ENCODE measurements at regions not wholly inside any gene's neighbourhood (a gene's known extent, or its start where the extent isn't known, plus 50 kb on each side); places are given as distances from the start of the nearest gene placed in this dataset.
"Not testable (repeated sequence)": the region's sequence is repeated elsewhere in the genome, so short reads cannot be mapped to it uniquely, and the experiment has no call there.

DNA sequence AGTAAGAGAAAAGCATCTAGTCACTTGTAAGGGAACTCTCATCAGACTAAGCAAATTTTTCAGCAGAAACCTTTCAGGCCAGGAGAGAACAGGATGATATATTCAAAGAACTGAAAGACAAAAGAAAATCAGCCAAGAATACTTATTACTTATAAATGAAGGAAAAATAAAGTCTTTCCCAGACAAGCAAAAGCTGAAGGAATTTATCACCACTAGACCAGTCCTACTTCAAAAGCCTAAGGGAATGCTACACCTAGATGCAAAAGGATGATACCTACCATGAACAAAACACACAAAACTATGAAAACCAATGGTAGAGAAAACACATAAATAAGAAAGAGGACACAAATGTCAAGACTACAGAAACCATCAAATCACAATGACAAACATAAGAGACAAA lies 126.6 kb upstream of the ABCB5 start:
- no peak overlapping the region for H3K18ac ChIP-seq (ENCODE audit: low read length)
- no peak overlapping the region for H2BK5ac ChIP-seq (ENCODE audit: low read depth, low read length, poor library complexity)
- H3K4me2 ChIP-seq (ENCODE audit: low read length): no peak overlapping the region
- no peak overlapping the region for H2BK12ac ChIP-seq (ENCODE audit: low read length)
- no peak overlapping the region for H3K27ac ChIP-seq (ENCODE audit: low read depth, low read length)
- H3K79me1 ChIP-seq (ENCODE audit: low read length): no peaks in the 10 kb centered on the region
- H4K91ac ChIP-seq (ENCODE audit: low read depth, low read length): no peak overlapping the region
- no peak overlapping the region for H2AK5ac ChIP-seq (ENCODE audit: low read length)
- no peaks in the 10 kb centered on the region for H3K79me2 ChIP-seq (ENCODE audit: control insufficient read depth, insufficient read depth, low read length, poor library complexity)
- H3K23ac ChIP-seq (ENCODE audit: low read length): no peak overlapping the region
- H3K9me3 ChIP-seq (ENCODE audit: insufficient read depth, low read depth, low read length): peaks cover 8% of the 10 kb centered on the region
- no peak overlapping the region for H4K12ac ChIP-seq (ENCODE audit: low read depth, low read length)
- no peak for DNase-seq
- H3K27me3 ChIP-seq (ENCODE audit: insufficient read depth, low read length): no peaks in the 10 kb centered on the region
- no peak overlapping the region for H4K8ac ChIP-seq (ENCODE audit: low read depth, low read length)
- no peak overlapping the region for H3K9ac ChIP-seq (ENCODE audit: low read length)
- no peak overlapping the region for H2AFZ ChIP-seq (ENCODE audit: insufficient read depth, low read length, poor library complexity)
- H3K4me1 ChIP-seq (ENCODE audit: control insufficient read depth in 1 of 2, insufficient read depth in 2 of 2, low read length in 2 of 2): no peaks in the 10 kb centered on the region
- no peak overlapping the region for H3K4ac ChIP-seq (ENCODE audit: low read depth, low read length)
- H3K14ac ChIP-seq (ENCODE audit: low read length): no peak overlapping the region
- H2BK120ac ChIP-seq (ENCODE audit: insufficient read depth, low read length, poor library complexity): no peak overlapping the region
- no peaks in the 10 kb centered on the region for H3K36me3 ChIP-seq (ENCODE audit: control insufficient read depth in 1 of 2, insufficient read depth in 2 of 2, low read length in 2 of 2)
- H3K4me3 ChIP-seq (ENCODE audit: low read depth, low read length): no peak overlapping the region

DNA sequence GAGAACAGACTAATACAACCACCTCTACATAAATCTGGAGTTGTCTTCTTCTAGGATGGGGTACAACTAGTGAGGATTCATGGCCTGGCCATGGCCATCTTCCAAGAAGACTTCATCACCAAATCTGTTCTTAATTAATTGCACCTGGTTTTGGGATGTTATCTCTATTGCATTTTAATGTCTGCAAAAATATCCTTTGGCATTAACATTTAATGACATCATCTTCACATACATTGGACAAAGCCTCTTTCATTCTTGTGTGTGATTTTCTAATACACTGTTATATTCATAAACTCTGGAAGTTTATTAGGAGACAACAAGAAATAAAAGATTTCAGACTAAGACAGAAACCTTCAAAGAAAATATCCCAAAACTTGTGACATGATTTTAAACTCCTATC lies 124.2 kb upstream of the ABCB5 start:
- Histone ChIP-seq H3K23ac (ENCODE audit: low read length) (no peak overlapping the region), H3K36me3 (ENCODE audit: control insufficient read depth in 1 of 2, insufficient read depth in 2 of 2, low read length in 2 of 2) (no peaks in the 10 kb centered on the region), H2BK120ac (ENCODE audit: insufficient read depth, low read length, poor library complexity) (no peak overlapping the region), H3K79me2 (ENCODE audit: control insufficient read depth, insufficient read depth, low read length, poor library complexity) (no peaks in the 10 kb centered on the region), H3K18ac (ENCODE audit: low read length) (no peak overlapping the region), H3K9me3 (ENCODE audit: insufficient read depth, low read depth, low read length) (peaks cover 14% of the 10 kb centered on the region), H3K27ac (ENCODE audit: low read depth, low read length) (no peak overlapping the region), H3K4me3 (ENCODE audit: low read depth, low read length) (no peak overlapping the region), H2BK12ac (ENCODE audit: low read length) (no peak overlapping the region), H3K9ac (ENCODE audit: low read length) (no peak overlapping the region), H4K91ac (ENCODE audit: low read depth, low read length) (no peak overlapping the region), H3K14ac (ENCODE audit: low read length) (no peak overlapping the region), H3K4me2 (ENCODE audit: low read length) (no peak overlapping the region), H3K79me1 (ENCODE audit: low read length) (no peaks in the 10 kb centered on the region), H4K12ac (ENCODE audit: low read depth, low read length) (no peak overlapping the region), H3K27me3 (ENCODE audit: insufficient read depth, low read length) (no peaks in the 10 kb centered on the region), H2AFZ (ENCODE audit: insufficient read depth, low read length, poor library complexity) (no peak overlapping the region), H3K4ac (ENCODE audit: low read depth, low read length) (no peak overlapping the region), H4K8ac (ENCODE audit: low read depth, low read length) (no peak overlapping the region), H2BK5ac (ENCODE audit: low read depth, low read length, poor library complexity) (no peak overlapping the region), H2AK5ac (ENCODE audit: low read length) (no peak overlapping the region), H3K4me1 (ENCODE audit: control insufficient read depth in 1 of 2, insufficient read depth in 2 of 2, low read length in 2 of 2) (no peaks in the 10 kb centered on the region)
- DNase-seq: no peak

DNA sequence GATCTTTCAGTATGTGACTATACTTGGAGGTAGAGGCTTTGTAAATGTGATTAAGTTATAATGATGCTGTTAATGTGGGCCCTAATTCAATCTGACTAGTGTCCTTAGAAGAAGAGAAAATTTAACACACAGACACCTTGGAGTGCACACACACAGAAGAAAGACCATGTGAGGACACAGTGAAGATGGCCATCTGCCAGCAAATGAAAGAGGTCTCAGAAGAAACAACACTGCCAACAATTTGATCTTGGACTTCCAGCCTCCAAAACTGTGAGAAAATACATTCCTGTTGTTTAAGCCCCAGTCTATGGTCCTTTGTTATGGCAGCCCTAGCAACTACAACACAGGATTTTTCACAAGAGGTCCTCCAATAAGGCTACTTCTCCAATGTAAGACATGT lies 120.9 kb upstream of the ABCB5 start:
- no peak overlapping the region for H3K4me2 ChIP-seq (ENCODE audit: low read length)
- no peak overlapping the region for H2BK120ac ChIP-seq (ENCODE audit: insufficient read depth, low read length, poor library complexity)
- H3K27ac ChIP-seq (ENCODE audit: low read depth, low read length): no peak overlapping the region
- H3K9ac ChIP-seq (ENCODE audit: low read length): no peak overlapping the region
- no peak overlapping the region for H3K18ac ChIP-seq (ENCODE audit: low read length)
- H3K36me3 ChIP-seq (ENCODE audit: control insufficient read depth in 1 of 2, insufficient read depth in 2 of 2, low read length in 2 of 2): no peaks in the 10 kb centered on the region
- H2BK12ac ChIP-seq (ENCODE audit: low read length): no peak overlapping the region
- H4K8ac ChIP-seq (ENCODE audit: low read depth, low read length): no peak overlapping the region
- no peak overlapping the region for H3K14ac ChIP-seq (ENCODE audit: low read length)
- no peak overlapping the region for H4K12ac ChIP-seq (ENCODE audit: low read depth, low read length)
- H3K79me1 ChIP-seq (ENCODE audit: low read length): no peaks in the 10 kb centered on the region
- H3K23ac ChIP-seq (ENCODE audit: low read length): no peak overlapping the region
- no peak overlapping the region for H3K4me3 ChIP-seq (ENCODE audit: low read depth, low read length)
- H4K91ac ChIP-seq (ENCODE audit: low read depth, low read length): no peak overlapping the region
- H3K4me1 ChIP-seq (ENCODE audit: control insufficient read depth in 1 of 2, insufficient read depth in 2 of 2, low read length in 2 of 2): no peaks in the 10 kb centered on the region
- DNase-seq: no peak
- H3K79me2 ChIP-seq (ENCODE audit: control insufficient read depth, insufficient read depth, low read length, poor library complexity): no peaks in the 10 kb centered on the region
- H3K9me3 ChIP-seq (ENCODE audit: insufficient read depth, low read depth, low read length): peaks cover 9% of the 10 kb centered on the region
- H2BK5ac ChIP-seq (ENCODE audit: low read depth, low read length, poor library complexity): no peak overlapping the region
- H2AK5ac ChIP-seq (ENCODE audit: low read length): no peak overlapping the region
- no peak overlapping the region for H3K4ac ChIP-seq (ENCODE audit: low read depth, low read length)
- H3K27me3 ChIP-seq (ENCODE audit: insufficient read depth, low read length): no peaks in the 10 kb centered on the region
- H2AFZ ChIP-seq (ENCODE audit: insufficient read depth, low read length, poor library complexity): no peak overlapping the region

DNA sequence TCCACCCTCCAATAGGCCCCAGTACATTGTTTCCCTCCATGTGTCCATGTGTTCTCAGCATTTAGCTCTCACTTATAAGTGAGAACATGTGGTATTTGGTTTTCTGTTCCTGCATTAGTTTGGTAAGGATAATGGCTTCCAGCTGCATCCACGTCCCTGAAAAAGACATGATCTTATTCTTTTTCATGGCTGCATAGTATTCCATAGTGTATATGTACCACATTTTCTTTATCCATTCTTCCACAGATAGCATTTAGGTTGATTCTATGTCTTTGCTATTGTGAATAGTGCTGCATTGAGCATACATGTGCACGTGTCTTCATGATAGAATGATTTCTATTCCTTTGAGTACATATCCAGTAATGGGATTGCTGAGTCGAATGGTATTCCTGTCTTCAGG lies 114.0 kb upstream of the ABCB5 start:
- H3K9me3 ChIP-seq (ENCODE audit: insufficient read depth, low read depth, low read length); DNase-seq; H2AFZ ChIP-seq (ENCODE audit: insufficient read depth, low read length, poor library complexity); H2BK120ac ChIP-seq (ENCODE audit: insufficient read depth, low read length, poor library complexity); H3K4me3 ChIP-seq (ENCODE audit: low read depth, low read length); H3K27me3 ChIP-seq (ENCODE audit: insufficient read depth, low read length); H2BK5ac ChIP-seq (ENCODE audit: low read depth, low read length, poor library complexity); H3K4ac ChIP-seq (ENCODE audit: low read depth, low read length); H3K36me3 ChIP-seq (ENCODE audit: control insufficient read depth in 1 of 2, insufficient read depth in 2 of 2, low read length in 2 of 2); H3K18ac ChIP-seq (ENCODE audit: low read length); H3K14ac ChIP-seq (ENCODE audit: low read length); H3K4me1 ChIP-seq (ENCODE audit: control insufficient read depth in 1 of 2, insufficient read depth in 2 of 2, low read length in 2 of 2); H3K9ac ChIP-seq (ENCODE audit: low read length); H3K23ac ChIP-seq (ENCODE audit: low read length); H4K91ac ChIP-seq (ENCODE audit: low read depth, low read length); H4K8ac ChIP-seq (ENCODE audit: low read depth, low read length); H3K79me1 ChIP-seq (ENCODE audit: low read length); H4K12ac ChIP-seq (ENCODE audit: low read depth, low read length); H3K79me2 ChIP-seq (ENCODE audit: control insufficient read depth, insufficient read depth, low read length, poor library complexity); H3K4me2 ChIP-seq (ENCODE audit: low read length); H2AK5ac ChIP-seq (ENCODE audit: low read length); H3K27ac ChIP-seq (ENCODE audit: low read depth, low read length); H2BK12ac ChIP-seq (ENCODE audit: low read length): not testable (repeated sequence)
- no CpG with 5 or more reads among the region's 3 CpGs for WGBS (ENCODE audit: extremely low coverage, insufficient coverage, insufficient read length)
